Stimulated activated CD8-positive, alpha-beta memory T cell treated with anti-CD3 and anti-CD28 coated beads, Interleukin-2, amount 100 ng/mL, for 48 hours (primary cell): ENCODE measurements at regions not wholly inside any gene's neighbourhood (a gene's known extent, or its start where the extent isn't known, plus 50 kb on each side); places are given as distances from the start of the nearest gene placed in this dataset.

ENCODE experiments used
- DNase-seq, 2 donors: peaks; one replicate each; pipeline ENCODE4 v3.0.0-alpha.2; 2020; ENCODE audit warnings: low read depth in 2 of 2

DNA sequence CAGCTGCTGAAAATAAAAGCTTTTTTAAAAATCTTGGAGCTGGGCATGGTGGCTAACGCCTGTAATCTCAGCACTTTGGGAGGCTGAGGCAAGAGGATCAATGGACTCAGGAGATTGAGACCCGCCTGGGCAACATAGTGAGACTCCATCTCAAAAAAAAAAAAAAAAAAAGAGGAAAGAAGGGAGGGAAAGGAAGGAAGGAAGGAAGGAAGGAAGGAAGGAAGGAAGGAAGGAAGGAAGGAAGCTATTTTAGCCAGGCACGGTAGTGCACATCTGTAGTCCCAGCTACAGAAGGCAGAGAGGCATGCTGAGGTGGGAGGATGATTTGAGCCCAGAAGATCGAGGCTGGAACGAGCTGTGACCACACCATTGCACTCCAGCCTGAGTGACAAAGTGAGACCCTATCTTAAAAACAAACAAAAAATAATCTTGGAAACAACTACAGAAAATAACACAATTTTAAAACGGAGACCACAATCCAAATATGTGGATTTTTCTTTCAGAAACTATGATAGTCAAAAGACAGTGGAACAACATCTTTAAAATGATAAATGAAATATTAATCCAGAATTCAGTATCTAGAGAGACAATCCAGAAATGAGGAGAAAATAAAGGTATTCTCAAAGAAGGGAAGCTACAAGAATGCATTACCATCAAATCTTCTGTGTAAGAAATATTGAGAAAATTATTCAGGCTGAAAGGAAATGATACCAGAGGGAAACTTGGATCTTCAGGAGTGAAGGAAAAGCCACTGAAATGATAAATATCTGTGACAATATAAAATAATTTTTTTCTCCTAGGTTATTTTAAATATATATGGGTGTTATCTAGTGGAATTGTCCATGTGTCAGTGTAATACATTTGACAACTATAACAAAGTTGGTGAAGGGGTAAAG lies 182.0 kb downstream of the GPX5 start:
- DNase-seq = no peak

DNA sequence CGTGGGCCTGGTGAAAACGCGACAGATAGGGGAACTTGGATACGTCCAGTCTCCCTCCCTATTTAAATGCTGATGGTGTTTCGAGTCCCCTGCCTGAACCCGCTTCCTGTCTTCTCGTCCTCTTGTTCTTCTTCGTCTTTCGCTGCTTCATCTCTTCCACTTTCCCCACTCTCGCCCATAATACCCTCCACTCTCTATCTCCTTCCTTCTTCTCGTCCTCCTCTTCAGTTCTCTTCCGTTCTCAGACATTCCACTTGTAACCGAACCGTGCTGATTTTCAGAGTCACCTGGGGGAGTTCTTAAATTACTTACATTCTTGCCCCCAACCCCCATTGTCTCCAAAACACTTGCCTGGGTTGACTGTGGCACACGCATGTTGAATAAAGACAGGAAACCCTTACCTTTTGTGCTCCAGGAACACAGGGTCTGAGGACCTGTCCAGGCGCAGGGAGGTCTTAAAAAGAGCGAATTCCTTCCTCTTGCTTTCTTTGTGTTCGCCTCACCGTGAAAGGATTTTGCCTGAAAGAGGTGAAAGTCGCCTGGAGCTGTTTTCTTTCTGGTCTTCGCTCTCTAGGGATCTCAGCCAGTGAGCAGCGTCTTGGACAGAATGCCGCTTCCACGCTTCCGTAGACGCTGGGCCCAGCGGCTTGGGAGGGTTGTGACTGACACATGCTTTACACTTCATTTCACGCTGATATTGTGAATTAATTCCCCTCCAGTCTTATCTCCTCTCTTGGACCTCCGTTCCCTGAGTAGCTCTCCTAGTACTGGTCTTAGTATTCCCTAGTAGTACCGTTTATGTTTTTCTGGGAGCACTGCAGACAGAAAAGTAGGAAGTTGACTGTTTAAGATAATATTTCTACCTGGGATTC lies 184.0 kb downstream of the GPX5 start:
- DNase-seq = no peak

- DNase-seq = peak in 1 of 2 donors; percentile 10
Observed at GRCh38 chr6:28710466-28711191, 184.9 kb downstream of the GPX5 start.

DNA sequence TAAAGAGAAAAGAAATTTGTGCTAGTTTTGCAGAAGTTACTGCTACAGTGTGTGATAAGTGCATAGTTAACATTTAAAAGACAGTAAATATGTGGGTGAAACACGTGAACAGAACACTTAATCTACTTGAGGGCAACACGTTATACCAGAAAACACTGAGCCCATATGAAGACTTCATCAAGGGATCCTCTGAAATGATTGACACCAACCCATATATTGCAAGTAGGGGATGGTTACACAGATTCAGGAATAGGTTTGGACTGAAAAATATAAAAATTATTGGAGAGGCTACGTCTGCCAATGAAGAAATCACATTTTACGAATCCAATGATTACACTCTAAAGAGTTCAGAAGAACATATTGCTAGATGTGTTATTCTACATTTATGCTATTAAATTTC lies 185.6 kb downstream of the GPX5 start:
- DNase-seq = no peak

- no peak for DNase-seq
Observed at GRCh38 chr6:28711788-28712341, 186.2 kb downstream of the GPX5 start.

DNA sequence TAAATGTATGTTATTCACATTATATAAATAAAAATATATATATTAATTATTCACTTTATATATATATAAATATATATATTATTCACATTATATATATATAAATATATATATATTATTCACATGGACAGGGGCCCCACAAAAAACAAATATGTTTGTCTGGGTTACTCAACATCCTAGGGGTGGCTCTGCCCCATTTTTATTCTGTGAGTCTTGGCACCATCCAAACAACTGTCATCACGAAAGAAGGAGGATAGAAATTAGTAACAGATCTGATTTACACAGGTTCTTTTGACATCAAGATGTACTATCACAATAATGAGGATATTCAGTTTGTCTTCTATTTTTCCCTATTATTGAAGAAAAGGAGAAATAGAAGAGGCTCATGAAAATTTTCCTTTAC lies 187.3 kb downstream of the GPX5 start:
- no peak for DNase-seq

GRCh38 chr6:28719275-28719940 lies 193.7 kb downstream of the GPX5 start:
- peak; percentile 34 to 35 for DNase-seq

DNA sequence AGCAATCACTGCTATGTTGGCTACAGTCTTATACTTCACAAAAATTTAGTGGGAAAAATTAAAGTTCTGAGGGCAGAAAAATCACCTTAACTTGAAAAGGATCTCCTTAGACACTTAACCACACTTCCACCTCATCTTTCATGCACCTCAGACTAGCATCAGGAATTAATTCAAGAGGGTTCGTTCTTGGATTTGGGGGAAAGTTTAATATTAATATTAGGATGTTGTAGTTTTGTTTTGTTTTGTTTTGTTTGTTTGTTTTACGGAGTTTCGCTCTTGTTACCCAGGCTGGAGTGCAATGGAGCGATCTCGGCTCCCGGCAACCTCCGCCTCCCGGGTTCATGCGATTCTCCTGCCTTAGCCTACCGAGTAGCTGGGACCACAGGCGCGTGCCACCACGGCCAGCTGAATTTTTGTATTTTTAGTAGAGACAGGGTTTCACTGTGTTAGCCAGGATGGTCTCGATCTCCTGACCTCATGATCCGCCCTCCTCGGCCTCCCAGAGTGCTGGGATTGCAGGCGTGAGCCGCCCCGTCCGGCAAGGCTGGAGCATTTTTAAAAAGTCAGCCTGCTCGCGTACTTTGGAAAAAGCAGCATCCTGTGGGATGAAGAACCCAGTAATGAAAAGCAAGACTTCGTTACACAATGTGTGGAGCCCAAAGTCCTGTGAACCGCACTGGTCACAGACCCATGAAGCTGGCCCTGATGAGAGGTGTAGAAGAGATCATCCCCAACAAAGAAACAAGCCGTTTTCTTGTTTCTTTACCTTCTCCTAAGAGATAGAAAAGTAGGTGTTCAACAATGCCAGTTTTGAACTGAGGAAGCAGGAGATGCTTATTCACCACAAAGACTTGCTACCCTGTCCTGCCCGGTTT lies 194.9 kb downstream of the GPX5 start:
- no peak for DNase-seq

DNA sequence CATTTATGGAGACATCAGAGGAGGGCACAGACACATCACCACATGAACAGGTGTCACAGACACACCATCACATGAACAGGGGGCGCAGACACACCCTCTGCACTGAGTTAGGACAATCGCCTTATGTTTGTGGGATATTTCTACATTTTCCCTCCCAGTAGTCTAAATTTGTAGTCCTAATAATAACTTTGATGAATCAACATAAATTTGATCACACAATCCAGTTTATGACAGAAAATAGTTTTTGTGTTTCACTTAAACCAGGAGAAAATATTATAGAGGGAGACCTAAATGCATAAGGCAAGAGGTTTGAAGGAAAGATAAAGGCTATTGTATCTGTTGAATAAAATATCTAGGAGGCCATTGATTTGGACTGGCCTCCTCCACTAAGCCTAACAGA lies 195.7 kb downstream of the GPX5 start:
- no peak for DNase-seq

DNA sequence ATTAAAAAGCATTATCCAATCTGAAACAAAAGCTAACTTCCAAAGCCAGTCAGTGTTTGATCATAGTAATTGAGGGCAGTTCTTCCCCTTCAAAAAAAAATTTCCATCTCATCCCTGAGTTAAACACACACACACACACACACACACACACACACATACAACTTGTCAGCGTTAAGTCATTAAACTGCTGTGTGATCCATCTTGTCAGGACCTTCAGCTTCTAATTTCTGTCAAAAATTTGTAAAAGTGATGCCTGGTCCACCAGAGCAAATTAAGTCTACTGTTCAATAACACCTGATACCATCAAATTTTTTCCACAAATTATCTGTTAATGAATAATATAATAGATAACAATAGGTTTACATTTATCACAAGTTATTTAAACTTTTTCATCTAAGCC lies 198.7 kb downstream of the GPX5 start:
- DNase-seq = no peak

GRCh38 chr6:28725274-28725809 lies 198.4 kb downstream of the TRIM27 start:
- no peak for DNase-seq

GRCh38 chr6:28725890-28726348 lies 197.9 kb downstream of the TRIM27 start:
- DNase-seq = no peak

DNA sequence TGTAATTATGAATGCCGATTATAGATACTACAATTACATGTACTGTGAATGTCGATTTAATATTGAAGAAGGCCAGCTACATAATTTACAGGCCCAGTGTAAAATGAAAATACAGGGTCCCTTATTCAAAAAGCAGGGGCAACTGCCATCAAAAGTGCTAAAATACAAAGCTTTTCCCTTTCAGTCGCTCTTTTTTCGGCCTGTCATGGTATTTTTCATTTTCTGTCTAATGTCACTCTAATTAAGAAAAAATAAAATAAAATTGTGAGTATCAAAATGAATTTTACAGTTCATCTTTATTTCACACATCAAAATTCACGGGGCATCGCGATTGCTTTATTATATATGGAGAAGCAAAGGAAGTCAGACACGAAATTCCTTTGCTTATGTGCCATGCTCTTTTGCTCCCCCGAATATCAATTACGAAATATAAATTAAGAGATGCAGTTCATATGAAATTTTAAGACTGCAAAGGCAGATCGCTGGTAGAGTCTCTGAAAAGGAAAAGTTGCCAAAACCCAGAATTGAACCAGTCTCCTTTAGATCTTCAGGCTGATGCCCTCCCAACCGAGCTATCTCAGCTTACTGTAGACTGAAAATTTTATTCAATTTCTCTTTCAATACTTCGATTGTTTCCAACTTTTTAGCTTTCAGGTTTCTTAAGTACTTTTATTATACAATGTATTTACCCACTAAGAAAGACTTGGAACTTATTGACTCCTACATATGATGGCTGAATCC lies 197.0 kb downstream of the TRIM27 start:
- DNase-seq = no peak

- DNase-seq = no peak
Observed at GRCh38 chr6:28727559-28728211, 196.1 kb downstream of the TRIM27 start.

GRCh38 chr6:28729501-28730402 lies 194.0 kb downstream of the TRIM27 start:
- no peak for DNase-seq

GRCh38 chr6:28732052-28732451 lies 191.7 kb downstream of the TRIM27 start:
- no peak for DNase-seq

DNA sequence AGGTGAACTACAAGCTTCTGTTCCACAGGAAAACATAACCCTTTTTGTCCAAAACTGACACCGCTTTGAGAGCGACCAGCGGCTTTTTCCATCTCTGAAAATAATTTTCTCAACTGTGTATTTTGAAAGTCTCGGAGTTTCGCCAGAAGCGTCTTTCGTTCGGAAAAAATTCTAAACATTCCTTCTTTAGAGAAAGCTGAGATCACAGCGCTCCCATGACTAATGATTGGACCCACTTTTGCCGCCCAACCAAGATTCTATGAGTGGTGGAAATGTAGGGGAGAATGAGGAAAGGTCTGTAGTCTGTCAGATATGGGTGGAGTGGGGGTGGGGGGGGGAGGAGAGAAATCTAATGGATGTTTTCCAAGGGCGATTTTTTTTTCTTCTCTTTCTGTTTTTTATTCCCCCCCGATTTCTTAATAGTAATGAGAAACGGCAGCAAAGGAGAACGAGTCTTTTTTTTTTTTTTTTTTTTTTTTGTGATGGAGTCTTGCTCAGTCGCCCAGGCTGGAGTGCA lies 189.3 kb downstream of the TRIM27 start:
- no peak for DNase-seq
